ENCODE measurements at regions not wholly inside any gene's neighbourhood (a gene's known extent, or its start where the extent isn't known, plus 50 kb on each side); places are given as distances from the start of the nearest gene placed in this dataset.

- DNase-seq (ENCODE audit: low read depth, low spot score) (no peak), ATAC-seq (no peak), FAIRE-seq (no peak)
- POLR2A ChIA-PET: no interaction called here
- Histone ChIP-seq H3K4me1 (ENCODE audit: control insufficient read depth, insufficient read depth, low read length) (no peaks in the 10 kb centered on the region), H3K79me2 (ENCODE audit: control insufficient read depth, insufficient read depth, low read length) (no peaks in the 10 kb centered on the region), H4K20me1 (ENCODE audit: control insufficient read depth, insufficient read depth) (no peaks in the 10 kb centered on the region), H3K27me3 (replicated peaks in 1 of 2; ENCODE audit: control insufficient read depth in 2 of 2, insufficient read depth in 2 of 2, low read length in 1 of 2) (no peaks in the 10 kb centered on the region), H3K9ac (ENCODE audit: control insufficient read depth, insufficient read depth, low read length) (no peak overlapping the region), H2AFZ (ENCODE audit: control insufficient read depth, low read depth, low read length) (no peak overlapping the region), H3K4me2 (ENCODE audit: control insufficient read depth, insufficient read depth) (no peak overlapping the region), H3K27ac (ENCODE audit: control insufficient read depth, insufficient read depth) (no peak overlapping the region), H3K9me3 (replicated peaks; ENCODE audit: control insufficient read depth, insufficient read depth, low read length) (no peaks in the 10 kb centered on the region), H3K4me3 (no peak overlapping the region), H3K36me3 (ENCODE audit: control insufficient read depth in 2 of 2, insufficient read depth in 2 of 2, low read length in 1 of 2) (no peaks in the 10 kb centered on the region)
- RAD21 ChIA-PET (ENCODE audit: unreplicated experiment): no interaction called here
- in situ Hi-C loops (cut with MboI) (no loop called here), intact Hi-C loops (cut with micrococcal nuclease; ENCODE audit: unreplicated experiment) (no loop called here)
- SMC1A ChIA-PET (ENCODE audit: uncharacterized antibody, unreplicated experiment): no interaction called here
- no peak for TF ChIP-seq HDGF (IDR thresholded peaks at IDR 0.05)
- 75% methylated on average over 1 of the region's 1 CpG for WGBS (ENCODE audit: insufficient coverage, insufficient replicate concordance, low lambda C conversion rate, missing lambda C conversion rate)
- CTCF ChIA-PET: interaction anchor here (0.5 kb wide), 1 partner anchor 280 kb away, joined by 3 read pairs; no protein-coding TSS in a partner anchor
- no TSS peak for BruUV-seq (replicated peaks)
Observed at GRCh38 chr2:53075760-53076159, 691.8 kb upstream of the CHAC2 start.

GRCh38 chr2:53067533-53067932 lies 700.1 kb upstream of the CHAC2 start:
- Histone ChIP-seq H3K9me3 (replicated peaks; ENCODE audit: control insufficient read depth, insufficient read depth, low read length) (no peaks in the 10 kb centered on the region), H3K4me1 (ENCODE audit: control insufficient read depth, insufficient read depth, low read length) (no peaks in the 10 kb centered on the region), H3K27me3 (replicated peaks in 1 of 2; ENCODE audit: control insufficient read depth in 2 of 2, insufficient read depth in 2 of 2, low read length in 1 of 2) (no peaks in the 10 kb centered on the region), H3K36me3 (ENCODE audit: control insufficient read depth in 2 of 2, insufficient read depth in 2 of 2, low read length in 1 of 2) (no peaks in the 10 kb centered on the region), H2AFZ (ENCODE audit: control insufficient read depth, low read depth, low read length) (no peak overlapping the region), H3K79me2 (ENCODE audit: control insufficient read depth, insufficient read depth, low read length) (no peaks in the 10 kb centered on the region), H3K4me2 (ENCODE audit: control insufficient read depth, insufficient read depth) (no peak overlapping the region), H4K20me1 (ENCODE audit: control insufficient read depth, insufficient read depth) (no peaks in the 10 kb centered on the region), H3K4me3 (no peak overlapping the region), H3K9ac (ENCODE audit: control insufficient read depth, insufficient read depth, low read length) (no peak overlapping the region), H3K27ac (ENCODE audit: control insufficient read depth, insufficient read depth) (no peak overlapping the region)
- ChIA-PET SMC1A (ENCODE audit: uncharacterized antibody, unreplicated experiment) (no interaction called here), POLR2A (no interaction called here), CTCF (no interaction called here), RAD21 (ENCODE audit: unreplicated experiment) (no interaction called here)
- in situ Hi-C loops (cut with MboI) (no loop called here), intact Hi-C loops (cut with micrococcal nuclease; ENCODE audit: unreplicated experiment) (no loop called here)
- no TSS peak for BruUV-seq (replicated peaks)
- TF ChIP-seq CHD1 (IDR thresholded peaks at IDR 0.05; ENCODE audit: low read depth, low read length) (no peak), NR2F1 (conservative IDR thresholded peaks at IDR 0.05) (no peak), JUNB (IDR thresholded peaks at IDR 0.05) (no peak), ZNF274 (IDR thresholded peaks at IDR 0.05; ENCODE audit: insufficient read depth, insufficient read length) (no peak), NFYB (IDR thresholded peaks at IDR 0.05; ENCODE audit: insufficient read depth, low read depth, low read length) (no peak), NBN (IDR thresholded peaks at IDR 0.05) (no peak), EZH2 (IDR thresholded peaks at IDR 0.05; ENCODE audit: borderline replicate concordance, control insufficient read depth, low read depth, low read length) (no peak), BACH1 (IDR thresholded peaks at IDR 0.05; ENCODE audit: borderline replicate concordance) (no peak), BCLAF1 (IDR thresholded peaks at IDR 0.05) (no peak)
- ATAC-seq (no peak), FAIRE-seq (no peak), DNase-seq (ENCODE audit: low read depth, low spot score) (no peak)
- WGBS (ENCODE audit: insufficient coverage, insufficient replicate concordance, low lambda C conversion rate, missing lambda C conversion rate): 0% methylated on average over 2 of the region's 2 CpGs
